GM12878 (cell line): ENCODE measurements at regions not wholly inside any gene's neighbourhood (a gene's known extent, or its start where the extent isn't known, plus 50 kb on each side); places are given as distances from the start of the nearest gene placed in this dataset.

ENCODE experiments used
- CTCF ChIP-seq, 3 experiments: IDR thresholded peaks in 2 of 3; conservative IDR thresholded peaks in 1 of 3; 2 replicates each; pipeline ENCODE4 v1.5.1; 2011; ENCODE audit warnings: low read depth in 3 of 3, low read length in 3 of 3, mild to moderate bottlenecking in 3 of 3, control low read depth in 2 of 3, moderate library complexity in 2 of 3, inconsistent platforms in 1 of 3, mixed read lengths in 1 of 3; ENCODE audit not compliant: control insufficient read depth in 2 of 3, insufficient read depth in 1 of 3; ENCODE audit errors: extremely low read depth in 1 of 3
- POLR2A ChIP-seq: IDR thresholded peaks from 2 replicates; pipeline ENCODE4 v1.6.1; 2011; ENCODE audit warnings: low read depth, mild to moderate bottlenecking, low read length
- RFX5 ChIP-seq: IDR thresholded peaks from 2 replicates; pipeline ENCODE4 v1.6.1; 2011; ENCODE audit warnings: low read depth, low read length, improper control_type of control experiment

DNA sequence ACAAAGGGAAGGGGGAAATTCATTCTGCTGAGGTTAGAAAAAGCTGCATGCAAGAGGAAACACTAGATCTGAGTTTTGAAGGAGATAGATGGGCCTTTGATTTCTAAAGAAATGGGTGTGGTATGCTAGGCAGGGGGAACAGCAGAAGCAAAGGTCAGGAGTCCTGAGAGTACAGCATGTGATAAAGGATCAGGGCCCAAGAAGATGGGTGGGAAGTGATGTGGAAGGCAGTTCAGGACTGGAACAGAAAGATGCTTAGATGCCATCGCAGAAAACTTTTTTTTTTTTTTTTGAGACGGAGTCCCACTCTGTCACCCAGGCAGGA lies 126.2 kb downstream of the ALDH8A1 start:
- TF ChIP-seq CTCF (IDR thresholded peaks at IDR 0.05 in 2 of 3, conservative IDR thresholded peaks at IDR 0.05 in 1 of 3; ENCODE audit: control insufficient read depth in 2 of 3, extremely low read depth in 1 of 3, insufficient read depth in 1 of 3, low read depth in 3 of 3, low read length in 3 of 3) (no peak), RFX5 (no peak), POLR2A (no peak)
